ENCODE measurements at regions not wholly inside any gene's neighbourhood (a gene's known extent, or its start where the extent isn't known, plus 50 kb on each side); places are given as distances from the start of the nearest gene placed in this dataset.

DNA sequence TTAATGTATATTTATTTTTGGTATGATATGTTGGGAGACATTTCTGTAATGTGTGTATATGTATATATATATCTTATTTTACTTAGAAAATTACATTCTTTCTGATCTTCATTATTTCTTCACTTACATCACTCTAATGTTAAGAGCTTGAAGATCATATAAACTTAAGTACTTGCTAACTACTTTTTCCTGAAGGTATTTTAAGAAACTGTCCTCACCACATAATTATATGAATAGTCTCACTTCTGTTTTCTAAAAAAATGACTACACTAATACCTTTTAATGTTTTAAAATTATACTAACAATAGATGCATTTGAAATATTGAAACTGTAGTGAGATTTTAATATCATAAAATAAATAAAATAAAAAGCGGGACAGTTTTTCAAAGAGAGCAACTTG is 377.1 kb downstream of the LRRIQ3 start:
- TF ChIP-seq, protein P1, sequence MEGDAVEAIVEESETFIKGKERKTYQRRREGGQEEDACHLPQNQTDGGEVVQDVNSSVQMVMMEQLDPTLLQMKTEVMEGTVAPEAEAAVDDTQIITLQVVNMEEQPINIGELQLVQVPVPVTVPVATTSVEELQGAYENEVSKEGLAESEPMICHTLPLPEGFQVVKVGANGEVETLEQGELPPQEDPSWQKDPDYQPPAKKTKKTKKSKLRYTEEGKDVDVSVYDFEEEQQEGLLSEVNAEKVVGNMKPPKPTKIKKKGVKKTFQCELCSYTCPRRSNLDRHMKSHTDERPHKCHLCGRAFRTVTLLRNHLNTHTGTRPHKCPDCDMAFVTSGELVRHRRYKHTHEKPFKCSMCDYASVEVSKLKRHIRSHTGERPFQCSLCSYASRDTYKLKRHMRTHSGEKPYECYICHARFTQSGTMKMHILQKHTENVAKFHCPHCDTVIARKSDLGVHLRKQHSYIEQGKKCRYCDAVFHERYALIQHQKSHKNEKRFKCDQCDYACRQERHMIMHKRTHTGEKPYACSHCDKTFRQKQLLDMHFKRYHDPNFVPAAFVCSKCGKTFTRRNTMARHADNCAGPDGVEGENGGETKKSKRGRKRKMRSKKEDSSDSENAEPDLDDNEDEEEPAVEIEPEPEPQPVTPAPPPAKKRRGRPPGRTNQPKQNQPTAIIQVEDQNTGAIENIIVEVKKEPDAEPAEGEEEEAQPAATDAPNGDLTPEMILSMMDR (IDR thresholded peaks at IDR 0.05), result no peak
- TF ChIP-seq POLR2A (IDR thresholded peaks at IDR 0.05), result no peak

All from heart left ventricle (tissue), 13 donors.